ENCODE measurements at regions not wholly inside any gene's neighbourhood (a gene's known extent, or its start where the extent isn't known, plus 50 kb on each side); places are given as distances from the start of the nearest gene placed in this dataset.

DNA sequence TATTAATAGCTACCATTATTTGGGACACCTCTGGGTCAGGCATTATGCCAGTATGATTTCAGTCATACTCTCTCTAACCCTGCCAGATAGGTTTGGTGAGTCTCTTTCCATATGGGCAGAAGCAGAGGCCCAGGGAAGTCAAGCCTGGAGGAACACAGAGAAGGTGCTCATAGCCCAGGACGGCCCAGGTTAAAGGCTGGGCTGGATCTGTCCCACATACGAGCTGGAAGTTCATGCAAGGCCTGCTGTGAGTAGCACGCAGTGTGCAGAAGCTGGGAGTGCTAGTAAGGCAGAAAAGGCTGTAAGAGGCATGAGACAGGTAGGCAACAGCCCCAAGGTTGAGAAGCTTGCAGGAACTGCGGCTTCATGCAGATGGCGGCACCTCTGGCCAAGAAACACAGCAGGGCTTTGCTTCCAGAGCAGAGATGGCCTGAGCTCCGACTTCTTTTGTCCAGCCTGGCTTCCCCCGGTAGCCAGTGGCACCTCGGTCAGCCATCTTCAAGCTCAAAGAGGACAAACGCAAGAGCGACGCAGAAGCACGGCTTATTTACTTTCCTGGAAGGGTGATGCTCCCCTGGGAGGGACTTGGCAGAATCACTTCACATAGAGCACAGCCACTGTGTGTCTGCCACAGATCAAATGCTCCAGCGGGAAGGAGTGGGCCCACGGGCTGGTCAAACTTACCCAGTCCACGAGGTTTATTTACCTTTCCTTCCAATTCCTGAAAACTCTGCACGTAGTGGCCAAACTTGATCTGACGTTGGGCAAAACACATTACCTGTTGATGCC, 58.5 kb upstream of the MAP4K4 start:
- Histone ChIP-seq H3K27me3 (ENCODE audit: control insufficient read depth in 2 of 2, insufficient read depth in 2 of 2, low read length in 2 of 2) (no peaks in the 10 kb centered on the region), H3K36me3 (ENCODE audit: control insufficient read depth in 2 of 2, extremely low read depth in 1 of 2, insufficient read depth in 2 of 2, low read length in 2 of 2) (no peaks in the 10 kb centered on the region), H3K9ac (replicated peaks; ENCODE audit: extremely low read depth, insufficient read depth, low read length) (no peak overlapping the region), H4K20me1 (replicated peaks; ENCODE audit: control insufficient read depth, extremely low read depth, insufficient read depth, low read length) (no peaks in the 10 kb centered on the region), H3K4me3 (replicated peaks in 1 of 3; ENCODE audit: insufficient read depth in 1 of 3, low read depth in 1 of 3, low read length in 3 of 3) (no peak overlapping the region), H3K79me2 (ENCODE audit: control insufficient read depth, insufficient read depth, low read length) (no peaks in the 10 kb centered on the region), H3K4me1 (ENCODE audit: control insufficient read depth, extremely low read depth, insufficient read depth, low read length) (no peaks in the 10 kb centered on the region), H3K9me3 (replicated peaks; ENCODE audit: control insufficient read depth, insufficient read depth, low read length) (no peaks in the 10 kb centered on the region), H3K4me2 (ENCODE audit: insufficient read depth, low read length) (no peak overlapping the region), H2AFZ (ENCODE audit: low read depth, low read length) (no peak overlapping the region), H3K27ac (ENCODE audit: insufficient read depth, low read depth, low read length) (no peak overlapping the region), H3K9me1 (replicated peaks; ENCODE audit: control insufficient read depth, extremely low read depth, insufficient read depth, low read length) (no peaks in the 10 kb centered on the region)
- no TSS peak for BruUV-seq (replicated peaks)
- dilution Hi-C loops (cut with MboI; ENCODE audit: extremely low pct_ligation_motif_present, low sequenced_read_pairs) (no loop called here), intact Hi-C loops (cut with micrococcal nuclease) (no loop called here)
- ChIA-PET POLR2A (no interaction called here), CTCF (no interaction called here)
- DNase-seq (ENCODE audit: low read depth, low spot score) (no peak), FAIRE-seq (no peak)
- no peak for TF ChIP-seq MYC (IDR thresholded peaks at IDR 0.05; ENCODE audit: low read depth, low read length)
- TF ChIP-seq EZH2 (IDR thresholded peaks at IDR 0.05; ENCODE audit: borderline replicate concordance, low read depth, low read length, severe bottlenecking), result no peak
- TF ChIP-seq, protein P1, sequence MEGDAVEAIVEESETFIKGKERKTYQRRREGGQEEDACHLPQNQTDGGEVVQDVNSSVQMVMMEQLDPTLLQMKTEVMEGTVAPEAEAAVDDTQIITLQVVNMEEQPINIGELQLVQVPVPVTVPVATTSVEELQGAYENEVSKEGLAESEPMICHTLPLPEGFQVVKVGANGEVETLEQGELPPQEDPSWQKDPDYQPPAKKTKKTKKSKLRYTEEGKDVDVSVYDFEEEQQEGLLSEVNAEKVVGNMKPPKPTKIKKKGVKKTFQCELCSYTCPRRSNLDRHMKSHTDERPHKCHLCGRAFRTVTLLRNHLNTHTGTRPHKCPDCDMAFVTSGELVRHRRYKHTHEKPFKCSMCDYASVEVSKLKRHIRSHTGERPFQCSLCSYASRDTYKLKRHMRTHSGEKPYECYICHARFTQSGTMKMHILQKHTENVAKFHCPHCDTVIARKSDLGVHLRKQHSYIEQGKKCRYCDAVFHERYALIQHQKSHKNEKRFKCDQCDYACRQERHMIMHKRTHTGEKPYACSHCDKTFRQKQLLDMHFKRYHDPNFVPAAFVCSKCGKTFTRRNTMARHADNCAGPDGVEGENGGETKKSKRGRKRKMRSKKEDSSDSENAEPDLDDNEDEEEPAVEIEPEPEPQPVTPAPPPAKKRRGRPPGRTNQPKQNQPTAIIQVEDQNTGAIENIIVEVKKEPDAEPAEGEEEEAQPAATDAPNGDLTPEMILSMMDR (IDR thresholded peaks at IDR 0.05; ENCODE audit: extremely low read depth in 1 of 2, insufficient read depth in 1 of 2, low read depth in 1 of 2, low read length in 2 of 2), result no peak
- no peak for TF ChIP-seq POLR2A (IDR thresholded peaks at IDR 0.05; ENCODE audit: low read depth, low read length)
- TF ChIP-seq MAX (IDR thresholded peaks at IDR 0.05; ENCODE audit: insufficient read depth, insufficient read length), result no peak
- no peak for TF ChIP-seq FOS (IDR thresholded peaks at IDR 0.05; ENCODE audit: borderline replicate concordance, insufficient read depth, low read length)
- no peak for TF ChIP-seq POLR2AphosphoS5 (IDR thresholded peaks at IDR 0.05; ENCODE audit: insufficient read depth, low read depth, low read length)
- no peak for TF ChIP-seq JUN (IDR thresholded peaks at IDR 0.05; ENCODE audit: borderline replicate concordance, insufficient read depth, insufficient read length, low read depth)
- TF ChIP-seq GATA2 (IDR thresholded peaks at IDR 0.05; ENCODE audit: insufficient read depth, insufficient read length, low read depth, low read length), result no peak
